NCI-H1417 (cell line): ENCODE measurements at regions not wholly inside any gene's neighbourhood (a gene's known extent, or its start where the extent isn't known, plus 50 kb on each side); places are given as distances from the start of the nearest gene placed in this dataset.

Experiments
- DNase-seq, 3 experiments: peaks; one replicate each; lab custom pipeline; 2025; lab: John Stamatoyannopoulos, UW

DNA sequence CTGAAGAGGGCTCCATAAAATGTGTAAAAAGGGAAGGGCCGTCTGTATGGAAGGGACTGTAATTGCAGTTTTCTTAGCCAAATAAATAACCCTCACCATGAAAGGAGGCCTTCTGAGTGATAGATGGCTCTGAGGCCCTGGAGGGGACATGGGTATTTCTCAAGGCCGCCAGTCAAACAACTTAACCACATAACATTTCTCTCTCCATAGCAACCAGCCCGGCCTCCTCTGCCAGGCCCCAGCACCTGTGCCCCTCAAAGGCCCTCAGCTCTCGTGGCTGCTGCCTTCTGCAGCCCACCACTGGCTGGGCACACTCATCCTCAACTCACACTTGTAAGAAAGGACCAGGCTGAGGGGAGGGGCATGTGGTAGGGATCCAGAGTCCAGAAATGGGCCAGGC lies 57.0 kb upstream of the GJB5 start:
- DNase-seq, result peak in 2 of 3 experiments; percentile 10 to 57

DNA sequence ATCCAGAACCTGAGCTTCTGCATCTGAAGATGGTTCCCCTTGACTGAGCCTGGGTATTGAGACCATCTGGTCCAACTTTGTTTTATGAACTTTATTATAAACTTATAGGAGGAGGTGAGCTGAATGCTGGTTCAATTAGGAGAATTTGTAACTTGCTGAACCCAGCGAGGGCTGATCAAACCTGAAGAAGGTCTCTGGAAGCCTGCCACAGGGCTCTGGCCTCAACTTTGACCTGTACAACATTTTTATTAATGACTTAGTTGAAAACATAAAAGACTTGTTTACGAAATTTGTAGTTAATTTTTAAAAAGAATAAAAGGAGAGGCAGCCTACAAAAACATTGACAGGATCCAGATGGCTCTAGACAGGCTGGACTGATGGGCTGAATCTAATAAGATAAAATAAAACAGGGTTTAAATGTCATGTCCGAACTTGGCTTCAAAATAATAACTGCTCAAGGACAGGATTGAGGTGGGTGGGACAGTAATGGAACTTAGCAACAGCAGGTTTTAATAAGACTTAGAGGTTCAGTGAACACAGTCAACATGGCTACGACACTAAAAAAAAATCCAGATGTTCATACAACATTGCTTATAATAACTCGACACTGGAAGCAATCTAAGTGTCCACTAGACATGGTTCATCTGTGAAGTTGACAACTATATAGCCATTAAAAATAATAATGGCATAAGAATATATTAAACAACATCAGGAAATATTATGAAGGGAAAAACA lies 53.4 kb upstream of the GJB5 start:
- DNase-seq, result no peak
